HG03442 (cell line): ENCODE measurements at regions not wholly inside any gene's neighbourhood (a gene's known extent, or its start where the extent isn't known, plus 50 kb on each side); places are given as distances from the start of the nearest gene placed in this dataset.

Source experiments
- ATAC-seq: cut with Tn5 transposase; IDR thresholded peaks from one replicate; pipeline ENCODE4 v1.9.1; 2021; ENCODE audit warnings: mild to moderate bottlenecking, moderate library complexity; ENCODE audit not compliant: unreplicated experiment

- no peak for ATAC-seq
Measured at GRCh38 chr6:56378966-56379585, 131.7 kb upstream of the COL21A1 start.

GRCh38 chr6:56378507-56378906 is 131.1 kb upstream of the COL21A1 start:
- ATAC-seq: no peak

GRCh38 chr6:56377295-56377694 is 129.9 kb upstream of the COL21A1 start:
- no peak for ATAC-seq

GRCh38 chr6:56375806-56376205 is 128.4 kb upstream of the COL21A1 start:
- no peak for ATAC-seq

- no peak for ATAC-seq
Measured at GRCh38 chr6:56374841-56375369, 127.5 kb upstream of the COL21A1 start.

GRCh38 chr6:56372406-56372995 is 125.1 kb upstream of the COL21A1 start:
- no peak for ATAC-seq

- peak; percentile 77 for ATAC-seq
Measured at GRCh38 chr6:56370561-56371211, 123.3 kb upstream of the COL21A1 start.

GRCh38 chr6:56370127-56370540 is 122.8 kb upstream of the COL21A1 start:
- no peak for ATAC-seq

GRCh38 chr6:56368491-56368890 is 121.1 kb upstream of the COL21A1 start:
- ATAC-seq: no peak

- no peak for ATAC-seq
Measured at GRCh38 chr6:56366141-56366852, 118.9 kb upstream of the COL21A1 start.

GRCh38 chr6:56364827-56365339 is 117.5 kb upstream of the COL21A1 start:
- no peak for ATAC-seq

- ATAC-seq: no peak
Measured at GRCh38 chr6:56364431-56364826, 117.0 kb upstream of the COL21A1 start.

GRCh38 chr6:56363796-56364430 is 116.5 kb upstream of the COL21A1 start:
- ATAC-seq: no peak

GRCh38 chr6:56361812-56362211 is 114.4 kb upstream of the COL21A1 start:
- no peak for ATAC-seq

- ATAC-seq: peak; percentile 87
Measured at GRCh38 chr6:56359201-56359899, 112.0 kb upstream of the COL21A1 start.

GRCh38 chr6:56357616-56358373 is 110.4 kb upstream of the COL21A1 start:
- ATAC-seq: peak; percentile 66

GRCh38 chr6:56356426-56356825 is 109.0 kb upstream of the COL21A1 start:
- no peak for ATAC-seq

- no peak for ATAC-seq
Measured at GRCh38 chr6:56353860-56354259, 106.5 kb upstream of the COL21A1 start.

- no peak for ATAC-seq
Measured at GRCh38 chr6:56350628-56351260, 103.4 kb upstream of the COL21A1 start.
